Right renal pelvis (tissue), 4 donors: ENCODE measurements at regions not wholly inside any gene's neighbourhood (a gene's known extent, or its start where the extent isn't known, plus 50 kb on each side); places are given as distances from the start of the nearest gene placed in this dataset.

Source experiments
- DNase-seq, 4 donors: peaks; one replicate each; pipeline ENCODE4 v3.0.0-alpha.2; 2013; ENCODE audit warnings: low read depth in 4 of 4, low spot score in 3 of 4, missing footprints in 1 of 4

- DNase-seq = no peak
These were observed 684.8 kb upstream of the PTBP2 start for GRCh38 chr1:96036763-96037162.

- no peak for DNase-seq
These were observed 682.9 kb upstream of the PTBP2 start for GRCh38 chr1:96038636-96039035.

GRCh38 chr1:96039910-96040309 is 681.7 kb upstream of the PTBP2 start:
- DNase-seq = no peak

- DNase-seq = no peak
These were observed 680.1 kb upstream of the PTBP2 start for GRCh38 chr1:96041470-96041869.

- no peak for DNase-seq
These were observed 672.9 kb upstream of the PTBP2 start for GRCh38 chr1:96048572-96049212.

- DNase-seq = no peak
These were observed 671.7 kb upstream of the PTBP2 start for GRCh38 chr1:96049759-96050409.

- no peak for DNase-seq
These were observed 662.3 kb upstream of the PTBP2 start for GRCh38 chr1:96059276-96059675.

- DNase-seq = no peak
These were observed 661.8 kb upstream of the PTBP2 start for GRCh38 chr1:96059736-96060135.

GRCh38 chr1:96060621-96061020 is 661.0 kb upstream of the PTBP2 start:
- no peak for DNase-seq

GRCh38 chr1:96072021-96072420 is 649.6 kb upstream of the PTBP2 start:
- DNase-seq = no peak

GRCh38 chr1:96073100-96073499 is 648.5 kb upstream of the PTBP2 start:
- DNase-seq = no peak

GRCh38 chr1:96074422-96074821 is 647.2 kb upstream of the PTBP2 start:
- no peak for DNase-seq

GRCh38 chr1:96074876-96075577 is 646.6 kb upstream of the PTBP2 start:
- DNase-seq = no peak

- DNase-seq = no peak
These were observed 645.7 kb upstream of the PTBP2 start for GRCh38 chr1:96075704-96076455.

- DNase-seq = no peak
These were observed 645.0 kb upstream of the PTBP2 start for GRCh38 chr1:96076589-96076988.

- no peak for DNase-seq
These were observed 642.0 kb upstream of the PTBP2 start for GRCh38 chr1:96079581-96079980.

- DNase-seq = no peak
These were observed 640.7 kb upstream of the PTBP2 start for GRCh38 chr1:96080925-96081324.

GRCh38 chr1:96087719-96088118 is 633.9 kb upstream of the PTBP2 start:
- no peak for DNase-seq

- no peak for DNase-seq
These were observed 631.5 kb upstream of the PTBP2 start for GRCh38 chr1:96090134-96090533.

- no peak for DNase-seq
These were observed 625.6 kb upstream of the PTBP2 start for GRCh38 chr1:96095849-96096612.
